Brain microvascular endothelial cell (primary cell): ENCODE measurements at regions not wholly inside any gene's neighbourhood (a gene's known extent, or its start where the extent isn't known, plus 50 kb on each side); places are given as distances from the start of the nearest gene placed in this dataset.
"Not testable (repeated sequence)": the region's sequence is repeated elsewhere in the genome, so short reads cannot be mapped to it uniquely, and the experiment has no call there.

ENCODE experiments used
- DNase-seq: peaks from one replicate; pipeline ENCODE4 v3.0.0-alpha.2; 2020
- H3K27ac ChIP-seq: fragments of 250-450 bp; sonication (Bioruptor Pico); 2 replicates; pipeline ENCODE4 v1.5.1; 2020; ENCODE audit warnings: mild to moderate bottlenecking, moderate library complexity
- H3K27me3 ChIP-seq: fragments of 250-450 bp; sonication (Bioruptor Pico); replicated peaks from 2 replicates; pipeline ENCODE4 v1.5.1; 2020; ENCODE audit warnings: mild to moderate bottlenecking
- H3K36me3 ChIP-seq: fragments of 250-450 bp; sonication (Bioruptor Pico); replicated peaks from 2 replicates; pipeline ENCODE4 v1.5.1; 2020; ENCODE audit warnings: mild to moderate bottlenecking
- H3K4me3 ChIP-seq: 2 replicates; pipeline ENCODE4 v1.5.1; 2011; ENCODE audit warnings: low read depth, mild to moderate bottlenecking, control low read depth, low read length, moderate library complexity
- in situ Hi-C: cut with HindIII; loops from 2 replicates; pipeline ENCODE4 v1.10.0; 2017; ENCODE audit warnings: low sequenced_read_pairs, low pct_ligation_motif_present
- TF ChIP-seq, protein P1 (sequence below): IDR thresholded peaks from 2 replicates; pipeline ENCODE4 v1.5.1; 2011; ENCODE audit warnings: low read depth, mild to moderate bottlenecking, moderate library complexity, low read length, control low read depth, inconsistent platforms; ENCODE audit errors: missing control alignments

- in situ Hi-C loops = no loop called here
- no peak overlapping the region for H3K4me3 ChIP-seq
- no peaks in the 10 kb centered on the region for H3K36me3 ChIP-seq
- TF ChIP-seq, protein P1, sequence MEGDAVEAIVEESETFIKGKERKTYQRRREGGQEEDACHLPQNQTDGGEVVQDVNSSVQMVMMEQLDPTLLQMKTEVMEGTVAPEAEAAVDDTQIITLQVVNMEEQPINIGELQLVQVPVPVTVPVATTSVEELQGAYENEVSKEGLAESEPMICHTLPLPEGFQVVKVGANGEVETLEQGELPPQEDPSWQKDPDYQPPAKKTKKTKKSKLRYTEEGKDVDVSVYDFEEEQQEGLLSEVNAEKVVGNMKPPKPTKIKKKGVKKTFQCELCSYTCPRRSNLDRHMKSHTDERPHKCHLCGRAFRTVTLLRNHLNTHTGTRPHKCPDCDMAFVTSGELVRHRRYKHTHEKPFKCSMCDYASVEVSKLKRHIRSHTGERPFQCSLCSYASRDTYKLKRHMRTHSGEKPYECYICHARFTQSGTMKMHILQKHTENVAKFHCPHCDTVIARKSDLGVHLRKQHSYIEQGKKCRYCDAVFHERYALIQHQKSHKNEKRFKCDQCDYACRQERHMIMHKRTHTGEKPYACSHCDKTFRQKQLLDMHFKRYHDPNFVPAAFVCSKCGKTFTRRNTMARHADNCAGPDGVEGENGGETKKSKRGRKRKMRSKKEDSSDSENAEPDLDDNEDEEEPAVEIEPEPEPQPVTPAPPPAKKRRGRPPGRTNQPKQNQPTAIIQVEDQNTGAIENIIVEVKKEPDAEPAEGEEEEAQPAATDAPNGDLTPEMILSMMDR = peak; percentile 28
- no peak overlapping the region for H3K27ac ChIP-seq
- DNase-seq = peak; percentile 6
- H3K27me3 ChIP-seq = no peaks in the 10 kb centered on the region
Observed at GRCh38 chr4:158410272-158410671, 111.4 kb upstream of the RXFP1 start.

GRCh38 chr4:158411269-158411668 is 110.4 kb upstream of the RXFP1 start:
- TF ChIP-seq, protein P1 = no peak
- no peak overlapping the region for H3K27ac ChIP-seq
- in situ Hi-C loops = no loop called here
- DNase-seq = no peak
- H3K36me3 ChIP-seq = no peaks in the 10 kb centered on the region
- H3K4me3 ChIP-seq = no peak overlapping the region
- no peaks in the 10 kb centered on the region for H3K27me3 ChIP-seq

DNA sequence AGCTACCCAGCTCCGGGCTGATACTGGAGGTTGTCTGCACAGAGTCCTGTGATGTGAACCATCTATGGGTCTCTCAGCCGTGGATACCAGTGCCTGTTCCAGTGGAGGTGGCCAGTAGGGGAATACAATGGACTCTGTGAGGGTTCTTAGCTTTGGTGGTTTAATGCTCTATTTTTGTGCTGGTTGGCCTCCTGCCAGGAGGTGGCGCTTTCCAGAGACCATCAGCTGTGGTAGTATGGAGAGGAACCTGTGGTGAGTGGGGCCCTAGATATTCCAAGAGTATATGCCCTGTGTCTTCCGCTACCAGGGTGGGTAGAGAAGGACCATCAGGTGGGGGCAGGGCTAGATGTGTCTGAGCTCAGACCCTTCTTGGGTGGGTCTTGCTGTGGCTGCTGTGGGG is 103.0 kb upstream of the RXFP1 start:
- in situ Hi-C loops, H3K27ac ChIP-seq, DNase-seq, H3K4me3 ChIP-seq, H3K36me3 ChIP-seq, H3K27me3 ChIP-seq: not testable (repeated sequence)

DNA sequence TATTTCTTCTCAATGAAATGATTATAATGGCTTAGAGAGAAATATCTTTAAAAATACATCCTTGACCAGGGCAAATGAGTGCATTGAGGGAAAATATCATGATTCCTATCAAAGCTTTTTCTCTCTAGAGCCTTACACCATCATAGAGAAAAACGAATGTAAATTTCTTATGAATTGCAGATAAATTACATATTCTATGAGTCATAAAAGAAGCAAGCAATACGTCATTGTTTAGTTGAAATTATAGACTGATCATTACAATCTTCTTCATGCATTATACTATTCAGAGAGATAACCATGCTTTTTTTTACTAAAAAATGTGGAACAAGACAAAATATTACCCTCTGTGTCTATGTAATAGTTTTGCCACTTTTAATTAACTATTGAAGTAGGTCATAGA is 100.9 kb upstream of the RXFP1 start:
- Histone ChIP-seq H3K27me3 (no peaks in the 10 kb centered on the region), H3K27ac (no peak overlapping the region), H3K36me3 (no peaks in the 10 kb centered on the region), H3K4me3 (no peak overlapping the region)
- no peak for DNase-seq
- in situ Hi-C loops = no loop called here
- TF ChIP-seq, protein P1 = no peak

DNA sequence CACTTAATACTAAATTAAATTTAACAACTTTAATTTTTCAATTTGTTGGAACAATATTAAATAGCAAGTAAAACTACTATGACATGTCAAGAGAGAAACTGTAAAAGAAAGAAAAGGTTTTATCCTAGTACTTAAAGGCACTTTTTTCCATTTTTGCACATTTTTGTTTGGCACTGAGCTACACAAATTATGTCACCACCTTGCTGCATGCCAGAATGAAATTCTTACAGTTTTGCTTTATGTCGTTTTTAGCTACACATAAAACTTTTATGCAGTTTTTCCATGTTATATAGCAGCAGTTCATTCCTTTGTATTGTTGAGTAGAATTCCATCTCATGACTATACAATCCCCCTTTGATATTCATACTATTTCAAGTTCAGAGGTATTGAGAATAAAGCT is 99.1 kb upstream of the RXFP1 start:
- H3K4me3 ChIP-seq = no peak overlapping the region
- in situ Hi-C loops = no loop called here

DNA sequence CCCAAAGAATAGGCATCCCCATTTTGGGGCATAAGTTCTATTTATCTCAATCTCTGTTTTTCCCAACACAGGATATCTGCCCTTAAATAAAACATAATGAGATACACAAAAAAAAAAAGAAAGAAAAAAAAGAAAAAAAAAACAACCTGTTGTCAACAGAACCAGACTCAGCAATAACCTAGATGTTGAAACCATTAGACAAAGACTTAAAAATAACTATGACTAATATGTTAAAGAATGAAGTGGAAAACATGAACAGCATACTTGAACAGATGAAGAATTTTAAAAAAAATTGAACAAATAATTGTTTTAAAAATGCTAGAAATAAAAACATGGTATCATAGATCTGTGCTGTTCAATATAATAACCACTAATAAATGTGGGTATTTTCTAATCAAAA is 93.4 kb upstream of the RXFP1 start:
- DNase-seq = no peak
- Histone ChIP-seq H3K27me3 (no peaks in the 10 kb centered on the region), H3K4me3 (no peak overlapping the region), H3K36me3 (no peaks in the 10 kb centered on the region), H3K27ac (peak overlapping the region; percentile 37)
- in situ Hi-C loops = no loop called here
- TF ChIP-seq, protein P1 = no peak

More for the DNA sequence above, 99.1 kb upstream of the RXFP1 start:
- TF ChIP-seq, protein P1 = no peak
- DNase-seq = no peak
- Histone ChIP-seq H3K27me3 (no peaks in the 10 kb centered on the region), H3K27ac (no peak overlapping the region), H3K36me3 (no peaks in the 10 kb centered on the region)

DNA sequence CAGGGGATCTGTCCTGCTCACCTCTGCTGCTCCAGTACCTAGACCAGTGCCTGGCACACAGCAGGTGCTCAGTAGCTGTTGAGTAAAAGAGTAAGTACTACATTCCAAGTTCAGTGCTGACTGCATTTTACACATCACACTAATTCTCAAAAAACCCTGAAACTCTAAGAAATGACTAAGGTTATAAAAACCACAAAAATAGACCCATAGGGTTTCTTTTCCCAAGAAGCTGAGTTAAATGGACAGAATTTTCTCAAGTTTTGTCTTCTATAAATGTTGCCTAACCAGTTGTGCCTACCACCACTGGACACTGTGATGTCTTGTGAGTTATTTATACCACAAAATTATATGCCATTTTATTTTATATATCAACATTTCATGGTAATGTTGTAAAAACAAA is 78.9 kb upstream of the RXFP1 start:
- H3K4me3 ChIP-seq = no peak overlapping the region
- no peak for DNase-seq
- H3K27me3 ChIP-seq = no peaks in the 10 kb centered on the region
- no peak overlapping the region for H3K27ac ChIP-seq
- TF ChIP-seq, protein P1 = no peak
- in situ Hi-C loops = no loop called here
- no peaks in the 10 kb centered on the region for H3K36me3 ChIP-seq
